ENCODE measurements at regions not wholly inside any gene's neighbourhood (a gene's known extent, or its start where the extent isn't known, plus 50 kb on each side); places are given as distances from the start of the nearest gene placed in this dataset.

DNA sequence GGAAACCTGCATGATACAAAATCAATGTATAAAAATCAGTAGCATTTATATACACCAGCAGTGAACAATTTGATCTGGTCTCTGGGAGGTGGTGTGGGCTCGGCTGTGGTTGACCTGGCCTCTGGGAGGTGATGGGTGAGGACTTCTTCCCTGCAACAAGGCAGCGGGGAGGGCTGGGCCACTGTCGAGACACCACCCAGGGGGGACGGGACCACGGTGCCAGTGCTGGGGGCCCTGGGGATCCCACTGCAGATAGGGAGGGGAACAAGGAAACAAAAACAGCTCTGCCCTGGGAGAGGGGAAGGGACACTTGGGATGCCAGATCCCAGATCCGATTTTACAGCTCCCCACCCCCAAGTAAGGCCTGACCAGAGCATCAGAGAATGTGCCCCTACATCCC is 189.6 kb upstream of the SFSWAP start:
- Histone ChIP-seq H3K4me1 (no peaks in the 10 kb centered on the region), H3K27ac (no peak overlapping the region), H3K27me3 (peaks cover 0 to 6% of the 10 kb centered on the region in 2 donors), H3K4me3 (no peak overlapping the region), H3K9me3 (peaks cover 0 to 3% of the 10 kb centered on the region in 2 donors), H3K36me3 (no peaks in the 10 kb centered on the region)
- intact Hi-C loops (cut with DNase I; ENCODE audit: low total_unique reads) = no loop called here
- no peak for TF ChIP-seq POLR2A (IDR thresholded peaks at IDR 0.05)
- no peak for TF ChIP-seq CTCF (IDR thresholded peaks at IDR 0.05)
- DNase-seq = no peak

DNA sequence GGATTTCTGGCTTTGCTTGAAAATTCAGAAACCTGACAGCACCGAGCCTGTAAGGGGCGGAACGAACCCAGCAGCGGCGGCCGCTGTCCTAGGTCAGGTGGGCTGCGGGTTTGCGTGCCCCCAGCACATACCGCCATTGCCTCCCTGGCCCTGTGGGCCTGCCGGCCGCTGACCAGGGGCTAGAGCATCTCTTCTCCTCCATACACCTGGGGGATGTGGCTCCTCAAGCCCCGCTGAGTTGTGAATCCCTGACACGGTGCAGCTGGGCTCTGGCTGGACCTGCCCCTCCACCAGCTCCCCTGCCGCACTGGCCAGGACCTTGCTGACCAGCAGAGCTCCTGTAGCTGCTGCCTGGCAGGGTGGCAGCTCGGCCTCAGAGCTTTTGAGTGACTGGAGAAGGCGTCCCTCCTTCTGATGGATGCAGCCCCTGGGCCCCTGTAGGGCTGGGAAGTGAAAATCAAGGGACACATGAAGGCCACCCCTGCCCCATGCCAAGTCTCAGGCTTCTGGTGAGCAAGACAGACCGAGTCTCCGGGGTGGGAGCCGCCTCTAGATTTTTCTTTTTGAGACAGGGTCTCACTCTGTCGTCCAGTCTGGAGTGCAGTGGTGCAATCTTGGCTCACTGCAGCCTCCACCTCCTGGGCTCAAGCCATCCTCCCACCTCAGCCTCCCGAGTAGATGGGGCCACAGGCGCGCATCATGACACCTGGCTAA is 184.9 kb upstream of the SFSWAP start:
- H3K4me3 ChIP-seq = no peak overlapping the region
- TF ChIP-seq CTCF (IDR thresholded peaks at IDR 0.05) = no peak
- no peak for TF ChIP-seq POLR2A (IDR thresholded peaks at IDR 0.05)
- no peaks in the 10 kb centered on the region for H3K27me3 ChIP-seq
- no peaks in the 10 kb centered on the region for H3K36me3 ChIP-seq
- DNase-seq = no peak
- no peaks in the 10 kb centered on the region for H3K9me3 ChIP-seq
- intact Hi-C loops (cut with DNase I; ENCODE audit: low total_unique reads) = no loop called here
- H3K27ac ChIP-seq = no peak overlapping the region
- no peaks in the 10 kb centered on the region for H3K4me1 ChIP-seq

- H3K36me3 ChIP-seq = no peaks in the 10 kb centered on the region
- TF ChIP-seq POLR2A (IDR thresholded peaks at IDR 0.05) (no peak), CTCF (IDR thresholded peaks at IDR 0.05) (no peak)
- no peaks in the 10 kb centered on the region for H3K27me3 ChIP-seq
- intact Hi-C loops (cut with DNase I; ENCODE audit: low total_unique reads) = no loop called here
- H3K9me3 ChIP-seq = no peaks in the 10 kb centered on the region
- H3K27ac ChIP-seq = no peak overlapping the region
- H3K4me1 ChIP-seq = no peaks in the 10 kb centered on the region
- H3K4me3 ChIP-seq = no peak overlapping the region
- no peak for DNase-seq
These were observed 183.8 kb upstream of the SFSWAP start for GRCh38 chr12:131527092-131527491.

DNA sequence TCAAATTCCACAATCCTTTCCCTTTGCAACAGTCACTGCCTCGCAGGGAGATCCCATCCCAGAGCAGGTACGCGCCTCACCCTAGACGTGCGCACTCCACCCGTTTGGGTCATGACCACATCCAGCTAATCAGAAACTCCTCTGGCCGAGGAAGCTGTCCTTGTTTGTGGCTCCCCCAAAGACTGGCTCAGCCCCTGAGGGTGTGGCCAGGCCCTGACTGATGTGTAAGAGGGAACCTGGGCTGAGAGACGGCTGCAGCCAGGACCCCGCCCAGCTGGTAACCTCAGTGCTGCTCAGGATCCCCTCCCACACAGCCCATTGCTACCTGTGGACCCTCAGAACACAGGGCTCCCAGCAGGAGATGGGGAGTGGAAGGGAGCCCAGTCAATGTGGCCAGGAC is 183.2 kb upstream of the SFSWAP start:
- intact Hi-C loops (cut with DNase I; ENCODE audit: low total_unique reads) = no loop called here
- Histone ChIP-seq H3K27me3 (no peaks in the 10 kb centered on the region), H3K4me1 (no peaks in the 10 kb centered on the region), H3K4me3 (no peak overlapping the region), H3K9me3 (no peaks in the 10 kb centered on the region), H3K27ac (no peak overlapping the region), H3K36me3 (no peaks in the 10 kb centered on the region)
- DNase-seq = no peak
- TF ChIP-seq CTCF (IDR thresholded peaks at IDR 0.05) (no peak), POLR2A (IDR thresholded peaks at IDR 0.05) (no peak)

GRCh38 chr12:131528144-131528543 is 182.7 kb upstream of the SFSWAP start:
- H3K4me3 ChIP-seq = no peak overlapping the region
- TF ChIP-seq POLR2A (IDR thresholded peaks at IDR 0.05) = no peak
- no peak for TF ChIP-seq CTCF (IDR thresholded peaks at IDR 0.05)
- no peaks in the 10 kb centered on the region for H3K9me3 ChIP-seq
- no peaks in the 10 kb centered on the region for H3K4me1 ChIP-seq
- intact Hi-C loops (cut with DNase I; ENCODE audit: low total_unique reads) = no loop called here
- no peaks in the 10 kb centered on the region for H3K27me3 ChIP-seq
- no peak for DNase-seq
- H3K36me3 ChIP-seq = no peaks in the 10 kb centered on the region
- no peak overlapping the region for H3K27ac ChIP-seq

Data from uterus (tissue), 3 donors.